ENCODE measurements at regions not wholly inside any gene's neighbourhood (a gene's known extent, or its start where the extent isn't known, plus 50 kb on each side); places are given as distances from the start of the nearest gene placed in this dataset.
A peak's percentile ranks its signal among the peaks of the same experiment; 100 is the strongest.

DNA sequence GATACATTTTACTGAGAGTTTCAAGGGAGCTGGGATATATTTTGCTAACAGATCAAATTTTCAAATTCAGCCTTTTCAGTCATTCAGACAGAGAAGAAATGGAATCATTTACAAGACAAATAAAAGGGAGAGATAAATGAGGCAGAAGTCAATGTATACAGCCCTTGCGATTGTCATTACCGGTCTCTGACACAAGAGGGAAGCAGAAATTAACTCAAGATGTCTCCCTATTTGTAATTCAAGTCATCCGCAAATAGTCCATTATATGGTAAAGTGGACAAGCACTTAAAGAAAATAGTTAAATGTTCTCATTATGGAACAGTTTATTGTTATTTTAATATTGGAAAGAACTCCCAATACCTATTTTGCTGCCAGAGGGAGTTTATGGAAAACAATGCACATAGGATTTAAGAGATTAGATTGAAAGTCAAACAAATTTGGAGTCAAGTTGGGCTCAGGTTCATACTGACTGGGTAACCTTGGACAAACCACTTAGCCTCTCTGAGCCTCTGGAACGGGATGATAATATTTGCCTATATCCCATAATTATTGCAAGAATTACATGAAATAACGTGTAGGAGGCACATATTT is 89.3 kb upstream of the PRKCQ start:
- intact Hi-C loops (cut with micrococcal nuclease), result loop anchor here (1.0 to 5.0 kb wide), 3 partner anchors 9 to 747 kb away; no protein-coding TSS in a partner anchor
- H3K4me3 Mint-ChIP-seq, result no peak overlapping the region
- H3K9me3 Mint-ChIP-seq, result no peaks in the 10 kb centered on the region
- H3K27ac Mint-ChIP-seq, result no peak overlapping the region
- peaks cover 41% of the 10 kb centered on the region for H3K4me1 Mint-ChIP-seq (ENCODE audit: low read depth)
- no peak for DNase-seq (ENCODE audit: low spot score)
- H3K36me3 Mint-ChIP-seq (ENCODE audit: low read depth), result no peaks in the 10 kb centered on the region
- peaks cover 20% of the 10 kb centered on the region for H3K27me3 Mint-ChIP-seq (ENCODE audit: insufficient read depth)

DNA sequence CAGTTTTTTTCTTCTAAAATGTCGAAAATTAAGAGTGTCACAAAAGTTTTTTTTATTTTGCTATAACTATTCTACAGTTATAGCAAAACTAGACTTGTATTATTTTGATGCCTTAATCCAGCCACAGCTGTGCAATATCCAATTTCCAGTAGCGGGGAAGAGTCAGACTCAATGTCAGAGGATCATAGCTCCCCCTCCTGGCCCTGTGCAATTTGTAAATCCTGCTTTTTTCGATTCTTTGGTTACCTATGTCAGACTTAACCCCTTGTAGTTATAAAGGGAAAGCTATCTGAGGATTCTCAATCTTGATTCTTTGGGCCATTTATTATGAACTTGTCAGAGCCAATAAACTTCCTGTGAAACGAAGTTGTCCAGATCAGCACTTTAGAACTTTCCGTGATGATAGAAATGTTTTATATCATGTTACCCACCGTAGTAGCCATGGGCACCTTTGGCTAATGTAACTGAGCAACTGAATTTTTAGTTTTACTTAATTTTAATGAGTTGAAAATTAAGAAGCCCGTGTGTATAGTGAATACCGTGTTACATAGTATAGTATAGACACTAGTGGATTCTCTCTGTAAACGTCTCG is 87.7 kb upstream of the PRKCQ start:
- Mint-ChIP-seq H3K4me1 (ENCODE audit: low read depth) (peaks cover 36% of the 10 kb centered on the region), H3K27ac (no peak overlapping the region), H3K27me3 (ENCODE audit: insufficient read depth) (peaks cover 20% of the 10 kb centered on the region), H3K4me3 (no peak overlapping the region), H3K36me3 (ENCODE audit: low read depth) (peaks cover 1% of the 10 kb centered on the region), H3K9me3 (no peaks in the 10 kb centered on the region)
- DNase-seq (ENCODE audit: low spot score), result peak; percentile 26
- intact Hi-C loops (cut with micrococcal nuclease), result loop anchor here (1.0 to 5.0 kb wide), 5 partner anchors 75 to 749 kb away; no protein-coding TSS in a partner anchor

DNA sequence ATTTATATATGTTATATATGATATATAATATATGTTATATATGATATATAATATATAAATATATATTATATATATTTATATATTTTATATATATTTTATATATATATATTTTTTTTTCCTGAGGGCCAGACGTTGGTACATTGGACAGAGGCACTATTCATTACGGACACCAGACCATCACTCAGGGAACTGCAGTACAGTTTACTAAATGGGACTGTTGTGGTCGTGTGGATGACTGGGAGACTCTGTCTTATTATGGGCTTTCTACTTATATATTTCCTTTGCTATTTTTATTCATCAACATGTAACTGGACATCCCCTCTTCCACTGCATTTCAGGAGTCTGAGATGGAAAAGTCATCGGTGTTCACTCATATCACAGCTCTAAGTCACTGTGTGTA is 87.1 kb upstream of the PRKCQ start:
- Mint-ChIP-seq H3K4me1 (ENCODE audit: low read depth) (peaks cover 36% of the 10 kb centered on the region), H3K27me3 (ENCODE audit: insufficient read depth) (peaks cover 19% of the 10 kb centered on the region)
- intact Hi-C loops (cut with micrococcal nuclease), result loop anchor here (1.0 to 5.0 kb wide), 4 partner anchors 74 to 560 kb away; no protein-coding TSS in a partner anchor

DNA sequence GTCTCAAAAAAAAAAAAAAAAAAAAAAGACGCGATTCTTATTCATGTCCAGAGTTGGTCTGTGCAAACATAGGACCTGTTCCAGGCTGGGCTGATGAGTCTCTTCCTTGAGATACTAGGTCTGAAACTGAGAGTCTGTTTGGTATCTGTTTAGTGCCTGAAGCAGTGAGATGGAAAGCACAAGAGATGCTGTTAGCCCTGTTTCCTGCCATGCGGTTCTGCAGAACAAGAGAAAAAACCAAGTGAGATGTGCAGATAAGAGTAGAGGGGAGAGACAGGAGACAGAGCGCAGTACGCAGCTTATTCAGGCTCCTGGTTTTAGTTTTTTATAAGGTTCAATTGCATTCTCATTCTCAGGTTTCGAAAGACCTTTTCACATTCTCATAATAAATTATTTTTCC is 85.8 kb upstream of the PRKCQ start:
- Mint-ChIP-seq H3K27me3 (ENCODE audit: insufficient read depth) (peaks cover 13% of the 10 kb centered on the region), H3K4me3 (peak overlapping the region; percentile 12), H3K36me3 (ENCODE audit: low read depth) (peaks cover 1% of the 10 kb centered on the region), H3K9me3 (no peaks in the 10 kb centered on the region), H3K4me1 (ENCODE audit: low read depth) (peaks cover 36% of the 10 kb centered on the region), H3K27ac (peak overlapping the region; percentile 65)
- peak; percentile 68 for DNase-seq (ENCODE audit: low spot score)
- intact Hi-C loops (cut with micrococcal nuclease), result loop anchor here (1.0 to 5.0 kb wide), 12 partner anchors 18 to 559 kb away; partner anchors contain the start of genes PFKFB3 and PRKCQ

More for the DNA sequence above, 87.1 kb upstream of the PRKCQ start:
- Mint-ChIP-seq H3K4me3 (no peak overlapping the region), H3K27ac (no peak overlapping the region), H3K9me3 (no peaks in the 10 kb centered on the region), H3K36me3 (ENCODE audit: low read depth) (peaks cover 1% of the 10 kb centered on the region)
- DNase-seq (ENCODE audit: low spot score), result no peak

DNA sequence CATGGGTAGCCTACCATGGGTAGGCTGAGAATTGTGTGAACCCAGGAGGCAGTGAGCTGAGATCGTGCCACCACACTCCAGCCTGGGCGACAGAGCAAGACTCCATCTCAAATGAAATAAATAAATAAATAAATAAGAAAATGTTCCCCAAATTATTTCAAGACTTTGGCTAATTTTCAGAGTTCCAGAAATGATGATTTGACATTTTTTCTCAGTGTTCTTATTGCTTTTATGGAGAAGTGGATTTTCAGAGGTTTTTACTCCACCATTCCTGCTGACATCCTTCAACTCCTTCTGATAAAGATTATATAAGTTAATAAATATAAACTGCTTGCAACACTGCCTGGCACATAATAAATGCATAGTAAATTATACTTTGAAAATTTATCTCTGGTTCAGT is 80.4 kb upstream of the PRKCQ start:
- H3K4me1 Mint-ChIP-seq (ENCODE audit: low read depth), result peaks cover 5% of the 10 kb centered on the region
- intact Hi-C loops (cut with micrococcal nuclease), result no loop called here
- no peaks in the 10 kb centered on the region for H3K9me3 Mint-ChIP-seq
- DNase-seq (ENCODE audit: low spot score), result no peak
- H3K27me3 Mint-ChIP-seq (ENCODE audit: insufficient read depth), result peaks cover 4% of the 10 kb centered on the region
- H3K4me3 Mint-ChIP-seq, result no peak overlapping the region
- H3K27ac Mint-ChIP-seq, result no peak overlapping the region
- peaks cover 1% of the 10 kb centered on the region for H3K36me3 Mint-ChIP-seq (ENCODE audit: low read depth)

DNA sequence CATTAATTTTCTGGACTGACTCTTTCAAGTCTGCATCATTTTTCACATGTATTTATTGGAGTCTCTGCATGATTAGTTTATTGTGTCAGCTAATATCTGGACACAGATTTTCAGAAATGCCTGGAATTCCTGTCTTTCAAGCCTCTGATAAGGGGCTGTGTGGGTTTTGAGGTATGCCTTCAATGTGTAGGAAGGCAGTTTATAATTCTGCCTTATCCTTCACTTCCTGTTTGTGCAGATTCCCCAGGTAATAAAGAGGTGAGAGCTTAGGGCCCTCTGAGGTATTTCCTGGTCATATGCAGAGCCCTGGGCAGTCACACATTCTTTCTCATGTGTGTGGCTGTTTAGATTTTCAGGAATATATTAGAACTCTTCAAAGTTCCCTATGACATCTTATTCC is 79.4 kb upstream of the PRKCQ start:
- intact Hi-C loops (cut with micrococcal nuclease), result no loop called here
- H3K4me3 Mint-ChIP-seq, result no peak overlapping the region
- no peak overlapping the region for H3K27ac Mint-ChIP-seq
- DNase-seq (ENCODE audit: low spot score), result no peak
- peaks cover 1% of the 10 kb centered on the region for H3K36me3 Mint-ChIP-seq (ENCODE audit: low read depth)
- peaks cover 9% of the 10 kb centered on the region for H3K4me1 Mint-ChIP-seq (ENCODE audit: low read depth)
- peaks cover 4% of the 10 kb centered on the region for H3K27me3 Mint-ChIP-seq (ENCODE audit: insufficient read depth)
- H3K9me3 Mint-ChIP-seq, result no peaks in the 10 kb centered on the region

DNA sequence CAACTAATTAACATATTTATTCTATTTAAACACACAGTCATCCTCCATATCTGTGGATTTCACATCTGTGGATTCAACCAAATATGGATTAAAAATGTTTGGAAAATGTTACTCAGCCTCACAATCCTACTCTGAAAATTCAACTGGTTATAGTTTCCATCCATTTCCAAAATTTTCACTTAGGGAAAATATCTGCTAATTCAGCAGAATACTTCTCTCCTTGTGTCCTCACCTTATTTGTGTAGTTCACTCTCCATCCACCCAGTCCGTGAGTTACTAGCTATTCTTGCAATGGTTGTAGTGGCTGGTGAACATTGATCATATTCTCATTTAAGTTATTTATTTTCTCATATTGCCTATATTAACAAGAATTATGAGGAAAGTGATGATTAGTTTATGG is 77.6 kb upstream of the PRKCQ start:
- Mint-ChIP-seq H3K27me3 (ENCODE audit: insufficient read depth) (peaks cover 8% of the 10 kb centered on the region), H3K9me3 (no peaks in the 10 kb centered on the region), H3K36me3 (ENCODE audit: low read depth) (peaks cover 2% of the 10 kb centered on the region), H3K27ac (no peak overlapping the region), H3K4me1 (ENCODE audit: low read depth) (peaks cover 5% of the 10 kb centered on the region), H3K4me3 (no peak overlapping the region)
- intact Hi-C loops (cut with micrococcal nuclease), result no loop called here
- DNase-seq (ENCODE audit: low spot score), result no peak

DNA sequence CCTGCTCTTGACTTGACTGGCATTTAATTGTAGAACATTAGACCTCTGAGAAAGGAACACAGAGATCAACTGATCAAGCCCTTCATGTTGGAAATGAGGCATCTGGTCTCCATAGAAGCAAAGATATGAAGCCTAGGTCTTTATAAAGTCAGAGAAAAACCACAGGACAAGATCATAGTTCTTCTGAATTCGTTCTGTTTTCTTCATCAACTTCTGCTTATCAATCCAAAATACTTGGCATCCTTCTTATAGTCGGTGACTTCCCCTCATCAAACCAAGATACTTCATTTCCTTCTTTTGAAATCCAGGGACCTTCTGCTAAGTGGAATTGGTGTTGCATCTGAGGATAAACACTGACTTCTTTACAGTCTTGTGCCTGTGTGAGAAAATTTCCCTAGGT is 77.1 kb upstream of the PRKCQ start:
- intact Hi-C loops (cut with micrococcal nuclease), result no loop called here
- no peak for DNase-seq (ENCODE audit: low spot score)
- no peaks in the 10 kb centered on the region for H3K9me3 Mint-ChIP-seq
- H3K4me1 Mint-ChIP-seq (ENCODE audit: low read depth), result peaks cover 5% of the 10 kb centered on the region
- H3K36me3 Mint-ChIP-seq (ENCODE audit: low read depth), result peaks cover 2% of the 10 kb centered on the region
- H3K27ac Mint-ChIP-seq, result no peak overlapping the region
- H3K27me3 Mint-ChIP-seq (ENCODE audit: insufficient read depth), result peaks cover 7% of the 10 kb centered on the region
- H3K4me3 Mint-ChIP-seq, result no peak overlapping the region

DNA sequence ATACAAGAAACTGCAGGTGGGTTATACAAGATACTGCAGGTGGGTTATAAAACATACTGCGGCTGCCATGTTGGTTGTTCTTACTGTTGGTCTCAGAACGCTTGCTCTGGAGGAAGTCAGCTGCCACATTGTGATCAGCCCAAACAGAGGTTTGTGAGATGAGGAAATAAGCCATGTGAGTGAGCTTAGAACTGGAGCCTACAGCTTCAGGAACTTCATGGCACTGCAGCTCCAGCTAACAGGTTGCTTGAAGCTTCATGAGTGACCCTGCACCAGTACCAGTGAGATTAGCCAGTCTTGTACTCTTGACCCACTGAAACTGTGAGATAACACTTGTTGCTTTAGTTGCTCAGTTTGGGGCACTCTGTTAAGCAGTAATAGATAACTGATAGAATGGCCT is 74.5 kb upstream of the PRKCQ start:
- H3K9me3 Mint-ChIP-seq, result no peaks in the 10 kb centered on the region
- intact Hi-C loops (cut with micrococcal nuclease), result no loop called here
- peaks cover 6% of the 10 kb centered on the region for H3K27me3 Mint-ChIP-seq (ENCODE audit: insufficient read depth)

DNA sequence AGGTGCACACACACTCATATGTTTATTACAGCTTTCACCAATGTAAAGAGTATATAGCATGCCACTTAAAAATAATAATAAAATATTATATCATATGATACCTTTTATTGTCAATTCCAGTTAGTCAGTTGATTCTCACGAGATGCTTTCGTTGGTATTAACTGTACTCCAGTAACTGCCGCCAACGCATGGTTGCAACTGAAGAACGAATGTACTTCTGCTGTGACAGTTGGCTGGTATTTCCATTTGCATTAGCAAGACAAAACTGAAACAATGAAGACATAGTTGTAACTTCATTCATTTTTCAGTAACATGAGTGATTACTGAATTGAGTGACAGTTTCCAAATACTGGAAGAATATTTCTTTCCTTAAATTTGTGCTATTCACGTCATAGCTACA is 70.5 kb upstream of the PRKCQ start:
- no peaks in the 10 kb centered on the region for H3K9me3 Mint-ChIP-seq
- no peak overlapping the region for H3K27ac Mint-ChIP-seq
- H3K36me3 Mint-ChIP-seq (ENCODE audit: low read depth), result peaks cover 2% of the 10 kb centered on the region
- intact Hi-C loops (cut with micrococcal nuclease), result no loop called here
- no peak overlapping the region for H3K4me3 Mint-ChIP-seq
- no peak for DNase-seq (ENCODE audit: low spot score)
- H3K27me3 Mint-ChIP-seq (ENCODE audit: insufficient read depth), result peaks cover 4% of the 10 kb centered on the region
- H3K4me1 Mint-ChIP-seq (ENCODE audit: low read depth), result peaks cover 31% of the 10 kb centered on the region

More for the DNA sequence above, 74.5 kb upstream of the PRKCQ start:
- Mint-ChIP-seq H3K27ac (no peak overlapping the region), H3K4me3 (no peak overlapping the region), H3K4me1 (ENCODE audit: low read depth) (peaks cover 5% of the 10 kb centered on the region), H3K36me3 (ENCODE audit: low read depth) (peaks cover 2% of the 10 kb centered on the region)
- no peak for DNase-seq (ENCODE audit: low spot score)

DNA sequence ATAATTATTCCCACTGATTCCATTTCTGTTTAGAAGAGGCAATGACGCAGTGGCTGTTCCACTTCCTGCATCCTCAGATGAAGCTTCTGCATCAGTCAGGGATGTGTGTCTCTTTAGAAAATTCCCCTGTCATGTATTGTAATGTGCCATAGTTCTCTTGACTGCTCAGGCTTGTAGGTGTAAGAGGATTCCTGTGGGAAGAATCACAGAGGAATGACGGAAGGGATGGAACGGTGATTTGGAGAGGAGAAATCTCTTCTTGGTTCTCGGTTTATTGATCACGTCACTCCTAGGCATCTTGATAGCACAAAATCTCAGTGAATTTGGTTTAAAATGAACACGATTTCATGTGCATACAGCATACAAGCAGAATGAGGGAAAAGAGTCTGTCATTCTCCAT is 69.8 kb upstream of the PRKCQ start:
- no peak overlapping the region for H3K27ac Mint-ChIP-seq
- DNase-seq (ENCODE audit: low spot score), result no peak
- intact Hi-C loops (cut with micrococcal nuclease), result loop anchor here (2.0 kb wide), 1 partner anchor 177 kb away; no protein-coding TSS in a partner anchor
- H3K36me3 Mint-ChIP-seq (ENCODE audit: low read depth), result peaks cover 2% of the 10 kb centered on the region
- H3K9me3 Mint-ChIP-seq, result no peaks in the 10 kb centered on the region
- no peak overlapping the region for H3K4me3 Mint-ChIP-seq
- peaks cover 36% of the 10 kb centered on the region for H3K4me1 Mint-ChIP-seq (ENCODE audit: low read depth)
- peaks cover 4% of the 10 kb centered on the region for H3K27me3 Mint-ChIP-seq (ENCODE audit: insufficient read depth)

DNA sequence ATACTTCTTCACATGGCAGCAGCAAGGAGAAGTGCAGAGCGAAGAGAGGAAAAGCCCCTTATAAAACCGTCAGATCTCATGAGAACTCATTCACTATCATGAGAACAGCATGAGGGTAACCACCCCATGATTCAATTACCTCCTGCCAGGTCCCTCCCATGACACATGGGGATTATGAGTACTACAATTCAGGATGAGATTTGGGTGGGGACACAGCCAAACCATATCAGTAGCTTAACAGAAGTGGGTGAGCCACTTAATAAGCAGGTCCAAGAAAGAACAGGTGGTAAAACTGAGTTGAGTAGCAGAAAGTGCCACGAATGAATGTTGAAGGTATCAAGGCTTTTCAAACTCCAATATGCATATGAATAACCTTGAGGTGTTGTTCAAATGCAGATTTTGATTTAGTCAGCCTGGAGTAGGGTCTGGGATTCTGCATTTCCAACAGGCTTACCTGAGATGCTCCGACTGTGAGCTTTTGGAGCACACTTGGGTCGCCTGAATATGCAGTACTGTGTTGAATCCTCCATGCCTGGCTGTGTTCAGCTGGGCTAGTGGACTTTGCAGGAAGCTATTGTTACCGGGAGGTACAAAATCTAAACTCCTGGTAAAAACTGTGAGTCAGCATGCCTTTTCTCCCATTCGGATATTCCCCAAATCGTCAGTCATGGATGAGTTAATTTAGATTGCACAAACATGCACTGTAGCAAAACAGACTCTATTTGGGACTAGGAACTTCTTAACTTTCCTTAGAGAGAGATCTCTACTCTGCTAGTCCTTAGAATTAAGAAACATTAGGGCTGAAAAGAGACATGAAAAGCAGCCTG is 69.0 kb upstream of the PRKCQ start:
- no peak for DNase-seq (ENCODE audit: low spot score)
- H3K4me1 Mint-ChIP-seq (ENCODE audit: low read depth), result peaks cover 39% of the 10 kb centered on the region
- H3K36me3 Mint-ChIP-seq (ENCODE audit: low read depth), result peaks cover 3% of the 10 kb centered on the region
- no peaks in the 10 kb centered on the region for H3K9me3 Mint-ChIP-seq
- no peak overlapping the region for H3K27ac Mint-ChIP-seq
- intact Hi-C loops (cut with micrococcal nuclease), result loop anchor here (1.0 to 2.0 kb wide), 3 partner anchors 17 to 176 kb away; partner anchors contain the start of gene PRKCQ
- peaks cover 4% of the 10 kb centered on the region for H3K27me3 Mint-ChIP-seq (ENCODE audit: insufficient read depth)
- H3K4me3 Mint-ChIP-seq, result no peak overlapping the region

Data from activated T-helper 1 cell treated with anti-CD3 and anti-CD28 coated beads, Interleukin-12 subunit alpha, Interleukin-12 subunit beta, Interleukin-2, Interleukin-4 antibody, amounts not matched to agents 30 ng/mL and 10 ng/mL and 1 ng/mL, durations not matched to agents 14 hours and 24 hours and 36 hours (primary cell).